ENCODE measurements at regions not wholly inside any gene's neighbourhood (a gene's known extent, or its start where the extent isn't known, plus 50 kb on each side); places are given as distances from the start of the nearest gene placed in this dataset.

DNA sequence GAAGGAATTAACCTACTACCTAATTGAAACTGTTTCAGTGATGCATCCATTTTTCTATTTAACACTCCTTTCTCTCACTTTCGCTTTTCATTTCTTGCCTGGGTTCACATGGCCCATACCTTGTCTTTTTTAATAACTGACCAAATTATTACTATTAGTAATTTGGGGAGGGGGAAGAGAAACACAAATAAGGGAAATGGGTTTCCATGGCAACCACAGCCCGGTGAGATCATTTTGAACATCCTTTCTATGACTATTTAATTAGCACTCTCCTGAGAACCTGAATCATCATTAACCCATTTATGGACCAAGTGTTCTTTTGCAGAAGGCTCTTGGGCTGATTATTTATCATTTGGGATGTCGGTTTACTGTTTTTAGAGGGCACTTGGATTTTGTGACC, 628.2 kb upstream of the SALL1 start:
- no peak overlapping the region for H3K27ac ChIP-seq
- no peaks in the 10 kb centered on the region for H3K36me3 ChIP-seq
- H3K9me3 ChIP-seq, result no peaks in the 10 kb centered on the region
- no peak for TF ChIP-seq POLR2AphosphoS5 (IDR thresholded peaks at IDR 0.05)
- TF ChIP-seq, protein P1, sequence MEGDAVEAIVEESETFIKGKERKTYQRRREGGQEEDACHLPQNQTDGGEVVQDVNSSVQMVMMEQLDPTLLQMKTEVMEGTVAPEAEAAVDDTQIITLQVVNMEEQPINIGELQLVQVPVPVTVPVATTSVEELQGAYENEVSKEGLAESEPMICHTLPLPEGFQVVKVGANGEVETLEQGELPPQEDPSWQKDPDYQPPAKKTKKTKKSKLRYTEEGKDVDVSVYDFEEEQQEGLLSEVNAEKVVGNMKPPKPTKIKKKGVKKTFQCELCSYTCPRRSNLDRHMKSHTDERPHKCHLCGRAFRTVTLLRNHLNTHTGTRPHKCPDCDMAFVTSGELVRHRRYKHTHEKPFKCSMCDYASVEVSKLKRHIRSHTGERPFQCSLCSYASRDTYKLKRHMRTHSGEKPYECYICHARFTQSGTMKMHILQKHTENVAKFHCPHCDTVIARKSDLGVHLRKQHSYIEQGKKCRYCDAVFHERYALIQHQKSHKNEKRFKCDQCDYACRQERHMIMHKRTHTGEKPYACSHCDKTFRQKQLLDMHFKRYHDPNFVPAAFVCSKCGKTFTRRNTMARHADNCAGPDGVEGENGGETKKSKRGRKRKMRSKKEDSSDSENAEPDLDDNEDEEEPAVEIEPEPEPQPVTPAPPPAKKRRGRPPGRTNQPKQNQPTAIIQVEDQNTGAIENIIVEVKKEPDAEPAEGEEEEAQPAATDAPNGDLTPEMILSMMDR (IDR thresholded peaks at IDR 0.05), result no peak
- TF ChIP-seq POLR2A (IDR thresholded peaks at IDR 0.05), result no peak
- no peak for DNase-seq (ENCODE audit: low spot score in 2 of 2)
- H3K4me3 ChIP-seq, result no peak overlapping the region
- H3K4me1 ChIP-seq, result no peaks in the 10 kb centered on the region
- intact Hi-C loops (cut with DNase I; ENCODE audit: low total_unique reads), result no loop called here
- peaks cover 0 to 3% of the 10 kb centered on the region in 2 donors for H3K27me3 ChIP-seq

DNA sequence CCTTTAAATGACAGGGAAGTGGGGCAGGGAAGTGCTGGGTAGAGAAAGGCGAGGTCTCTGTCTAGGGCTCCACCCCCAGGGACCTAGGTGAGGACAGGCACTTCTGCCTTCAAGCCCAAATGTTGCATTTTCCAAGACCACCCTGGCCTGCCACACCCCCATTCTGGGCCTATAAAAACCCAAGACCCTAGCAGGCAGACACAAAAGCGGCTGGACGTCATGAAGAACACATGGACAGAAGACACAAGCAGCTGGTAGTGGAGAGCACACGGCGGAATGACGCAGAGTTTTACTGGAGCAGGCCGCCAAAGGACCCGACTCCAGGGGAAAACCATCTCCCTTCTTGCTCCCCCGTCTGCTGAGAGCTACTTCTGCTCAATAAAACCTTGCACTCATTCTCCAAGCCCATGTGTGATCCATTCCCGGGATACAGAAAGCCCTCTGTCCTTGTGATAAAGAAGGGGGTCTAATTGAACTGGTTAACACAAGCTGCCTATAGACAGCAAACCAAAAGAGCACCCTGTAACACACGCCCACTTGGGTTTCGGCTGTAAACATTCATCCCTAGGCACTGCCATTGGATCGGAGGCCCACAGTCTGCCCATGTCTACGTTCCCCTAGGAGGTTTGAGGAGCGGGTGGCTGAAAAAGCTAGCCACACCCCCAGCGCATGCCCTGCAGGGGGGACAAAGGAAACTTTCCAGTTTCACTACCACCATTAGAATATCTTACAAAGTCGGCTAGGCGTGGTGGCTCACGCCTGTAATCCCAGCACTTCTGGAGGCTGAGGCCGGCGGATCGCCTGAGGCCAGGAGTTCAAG, 622.2 kb upstream of the SALL1 start:
- Histone ChIP-seq H3K9me3 (no peaks in the 10 kb centered on the region), H3K4me1 (no peaks in the 10 kb centered on the region), H3K4me3 (no peak overlapping the region), H3K36me3 (no peaks in the 10 kb centered on the region), H3K27me3 (peaks cover 0 to 18% of the 10 kb centered on the region in 2 donors), H3K27ac (no peak overlapping the region)
- TF ChIP-seq POLR2AphosphoS5 (IDR thresholded peaks at IDR 0.05) (no peak), POLR2A (IDR thresholded peaks at IDR 0.05) (no peak)
- TF ChIP-seq, protein P1 (IDR thresholded peaks at IDR 0.05), result no peak
- no peak for DNase-seq (ENCODE audit: low spot score in 2 of 2)
- intact Hi-C loops (cut with DNase I; ENCODE audit: low total_unique reads), result no loop called here

DNA sequence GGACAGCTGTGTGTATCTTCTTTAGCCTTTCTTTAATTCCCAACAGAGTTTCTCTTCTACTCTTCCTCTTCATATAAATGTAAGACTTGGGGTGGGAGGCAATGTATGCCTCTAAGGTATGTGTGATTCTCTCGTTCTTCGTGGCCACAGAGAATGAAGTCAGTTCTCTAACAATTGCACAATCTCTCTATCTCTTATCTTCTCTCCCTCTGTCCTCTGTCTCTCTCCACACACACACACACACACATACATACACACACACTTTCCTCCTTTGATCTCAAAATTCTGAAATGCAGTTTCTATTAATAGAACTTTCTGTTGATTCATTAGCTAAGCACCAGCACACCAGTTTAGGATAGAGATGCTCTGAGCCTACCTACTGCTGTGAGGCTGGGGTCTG, 615.7 kb upstream of the SALL1 start:
- H3K4me1 ChIP-seq, result no peaks in the 10 kb centered on the region
- DNase-seq (ENCODE audit: low spot score in 2 of 2), result no peak
- no peaks in the 10 kb centered on the region for H3K9me3 ChIP-seq
- peaks cover 0 to 35% of the 10 kb centered on the region in 2 donors for H3K27me3 ChIP-seq
- H3K36me3 ChIP-seq, result no peaks in the 10 kb centered on the region
- no peak overlapping the region for H3K4me3 ChIP-seq
- intact Hi-C loops (cut with DNase I; ENCODE audit: low total_unique reads), result no loop called here
- TF ChIP-seq, protein P1 (IDR thresholded peaks at IDR 0.05), result no peak
- TF ChIP-seq POLR2AphosphoS5 (IDR thresholded peaks at IDR 0.05), result no peak
- no peak for TF ChIP-seq POLR2A (IDR thresholded peaks at IDR 0.05)
- H3K27ac ChIP-seq, result no peak overlapping the region

DNA sequence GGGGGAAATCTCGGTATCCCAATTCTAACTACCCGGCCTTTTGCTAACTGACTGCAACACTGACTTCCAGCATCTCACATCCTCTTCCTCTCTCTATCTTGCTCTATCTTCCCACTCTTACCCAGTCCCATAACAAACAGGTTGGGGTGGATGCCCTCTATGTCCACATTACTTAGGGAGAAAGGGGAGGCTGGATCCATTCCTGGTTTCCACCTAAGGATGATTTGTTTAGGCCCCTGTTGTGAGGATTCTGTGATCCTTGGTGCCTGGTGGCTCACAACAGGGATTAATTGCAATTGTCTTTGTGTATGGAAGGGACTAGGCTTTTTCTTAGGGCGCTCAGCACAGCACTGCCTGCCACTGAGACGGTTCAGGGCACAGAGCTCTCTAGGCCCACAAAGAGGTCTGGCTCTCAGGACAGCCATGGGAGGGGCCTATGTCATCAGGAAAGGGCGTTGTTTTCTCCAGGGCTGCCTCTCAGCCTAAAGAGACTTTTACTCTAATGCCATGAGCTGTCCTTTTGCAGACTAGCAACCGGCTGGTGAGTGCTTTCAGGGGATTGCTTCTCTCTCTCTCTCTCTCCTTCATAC, 612.1 kb upstream of the SALL1 start:
- no peaks in the 10 kb centered on the region for H3K9me3 ChIP-seq
- no peaks in the 10 kb centered on the region for H3K36me3 ChIP-seq
- no peak overlapping the region for H3K4me3 ChIP-seq
- H3K4me1 ChIP-seq, result no peaks in the 10 kb centered on the region
- intact Hi-C loops (cut with DNase I; ENCODE audit: low total_unique reads), result no loop called here
- H3K27me3 ChIP-seq, result peaks cover 0 to 40% of the 10 kb centered on the region in 2 donors
- H3K27ac ChIP-seq, result no peak overlapping the region
- DNase-seq (ENCODE audit: low spot score in 2 of 2), result no peak
- TF ChIP-seq POLR2A (IDR thresholded peaks at IDR 0.05), result no peak
- no peak for TF ChIP-seq POLR2AphosphoS5 (IDR thresholded peaks at IDR 0.05)
- TF ChIP-seq, protein P1 (IDR thresholded peaks at IDR 0.05), result no peak

Measured in breast epithelium (tissue), 4 donors.